ENCODE measurements at regions not wholly inside any gene's neighbourhood (a gene's known extent, or its start where the extent isn't known, plus 50 kb on each side); places are given as distances from the start of the nearest gene placed in this dataset.

GRCh38 chr12:131635491-131636122 is 75.3 kb upstream of the SFSWAP start:
- no peak for TF ChIP-seq POLR2A (IDR thresholded peaks at IDR 0.05)
- TF ChIP-seq CTCF (IDR thresholded peaks at IDR 0.05), result no peak
